ENCODE measurements at regions not wholly inside any gene's neighbourhood (a gene's known extent, or its start where the extent isn't known, plus 50 kb on each side); places are given as distances from the start of the nearest gene placed in this dataset.
"Not testable (repeated sequence)": the region's sequence is repeated elsewhere in the genome, so short reads cannot be mapped to it uniquely, and the experiment has no call there.

GRCh38 chr7:50851451-50851850 lies 68.8 kb upstream of the GRB10 start:
- in situ Hi-C loops (cut with HindIII; ENCODE audit: low pct_unique_long_range_greater_than_20kb, low sequenced_read_pairs) (no loop called here), intact Hi-C loops (cut with micrococcal nuclease; ENCODE audit: unreplicated experiment) (no loop called here)
- Histone ChIP-seq H3K27ac (ENCODE audit: low read length) (no peak overlapping the region), H3K9me3 (ENCODE audit: control insufficient read depth, insufficient read depth, low read depth, low read length) (no peaks in the 10 kb centered on the region), H3K27me3 (ENCODE audit: control insufficient read depth, insufficient read depth, low read length) (no peaks in the 10 kb centered on the region), H3K4me3 (ENCODE audit: low read depth in 2 of 2, low read length in 2 of 2) (no peak overlapping the region), H3K4me1 (ENCODE audit: control insufficient read depth, insufficient read depth, low read length) (no peaks in the 10 kb centered on the region), H3K36me3 (ENCODE audit: control insufficient read depth, insufficient read depth, low read length) (no peaks in the 10 kb centered on the region)
- TF ChIP-seq CTCF (IDR thresholded peaks at IDR 0.05) (no peak), POLR2AphosphoS5 (IDR thresholded peaks at IDR 0.05; ENCODE audit: low read depth, low read length) (no peak), SIN3A (IDR thresholded peaks at IDR 0.05; ENCODE audit: borderline replicate concordance, insufficient read depth, low read depth, low read length) (no peak), REST (IDR thresholded peaks at IDR 0.05; ENCODE audit: insufficient read depth in 1 of 2, low read depth in 2 of 2, low read length in 1 of 2) (no peak), TCF7L2 (IDR thresholded peaks at IDR 0.05; ENCODE audit: low read depth, low read length) (no peak)
- ChIA-PET POLR2A (no interaction called here), CTCF (no interaction called here)
- ATAC-seq (no peak), DNase-seq (ENCODE audit: low read depth, low spot score) (no peak)
- BruUV-seq (replicated peaks) = no TSS peak

DNA sequence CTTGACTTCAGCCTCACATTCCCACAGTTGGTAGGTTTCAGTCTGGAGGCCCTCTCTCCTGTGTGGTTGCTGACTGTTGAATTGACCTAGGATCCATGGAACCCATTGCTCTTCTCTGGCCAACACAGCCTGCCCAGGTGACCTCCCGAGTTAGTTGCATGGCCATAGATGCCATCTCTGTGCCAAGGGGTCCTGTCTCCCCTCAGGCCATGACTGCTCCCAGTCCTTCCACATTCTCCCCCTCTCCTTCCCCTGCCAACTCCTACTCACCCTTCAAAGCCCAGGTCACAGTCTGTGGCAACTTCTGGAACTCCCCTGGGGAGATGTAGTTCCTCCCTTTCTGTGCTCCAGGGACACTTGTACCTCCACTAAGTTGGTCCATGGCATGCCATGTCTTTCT lies 67.3 kb upstream of the GRB10 start:
- no peaks in the 10 kb centered on the region for H3K9me3 ChIP-seq (ENCODE audit: control insufficient read depth, insufficient read depth, low read depth, low read length)
- ChIA-PET POLR2A (no interaction called here), CTCF (no interaction called here)
- no peaks in the 10 kb centered on the region for H3K36me3 ChIP-seq (ENCODE audit: control insufficient read depth, insufficient read depth, low read length)
- ATAC-seq (no peak), DNase-seq (ENCODE audit: low read depth, low spot score) (no peak)
- H3K4me3 ChIP-seq (ENCODE audit: low read depth in 2 of 2, low read length in 2 of 2) = no peak overlapping the region
- no TSS peak for BruUV-seq (replicated peaks)
- H3K4me1 ChIP-seq (ENCODE audit: control insufficient read depth, insufficient read depth, low read length) = no peaks in the 10 kb centered on the region
- intact Hi-C loops (cut with micrococcal nuclease; ENCODE audit: unreplicated experiment) = no loop called here
- no peaks in the 10 kb centered on the region for H3K27me3 ChIP-seq (ENCODE audit: control insufficient read depth, insufficient read depth, low read length)
- in situ Hi-C loops (cut with HindIII; ENCODE audit: low pct_unique_long_range_greater_than_20kb, low sequenced_read_pairs) = no loop called here
- TF ChIP-seq TCF7L2 (IDR thresholded peaks at IDR 0.05; ENCODE audit: low read depth, low read length) = no peak
- H3K27ac ChIP-seq (ENCODE audit: low read length) = no peak overlapping the region

- Histone ChIP-seq H3K4me3 (ENCODE audit: low read depth in 2 of 2, low read length in 2 of 2) (no peak overlapping the region), H3K9me3 (ENCODE audit: control insufficient read depth, insufficient read depth, low read depth, low read length) (no peaks in the 10 kb centered on the region), H3K27ac (ENCODE audit: low read length) (no peak overlapping the region), H3K27me3 (ENCODE audit: control insufficient read depth, insufficient read depth, low read length) (no peaks in the 10 kb centered on the region), H3K4me1 (ENCODE audit: control insufficient read depth, insufficient read depth, low read length) (no peaks in the 10 kb centered on the region), H3K36me3 (ENCODE audit: control insufficient read depth, insufficient read depth, low read length) (no peaks in the 10 kb centered on the region)
- no peak for TF ChIP-seq CTCF (IDR thresholded peaks at IDR 0.05)
- TF ChIP-seq REST (IDR thresholded peaks at IDR 0.05; ENCODE audit: insufficient read depth in 1 of 2, low read depth in 2 of 2, low read length in 1 of 2) = no peak
- TF ChIP-seq TCF7L2 (IDR thresholded peaks at IDR 0.05; ENCODE audit: low read depth, low read length) = no peak
- TF ChIP-seq POLR2AphosphoS5 (IDR thresholded peaks at IDR 0.05; ENCODE audit: low read depth, low read length) = no peak
- no peak for TF ChIP-seq SIN3A (IDR thresholded peaks at IDR 0.05; ENCODE audit: borderline replicate concordance, insufficient read depth, low read depth, low read length)
- ChIA-PET CTCF (interaction anchor here (0.8 kb wide), 1 partner anchor 340 kb away, joined by 3 read pairs; no protein-coding TSS in a partner anchor), POLR2A (no interaction called here)
- DNase-seq (ENCODE audit: low read depth, low spot score) = no peak
- in situ Hi-C loops (cut with HindIII; ENCODE audit: low pct_unique_long_range_greater_than_20kb, low sequenced_read_pairs) (no loop called here), intact Hi-C loops (cut with micrococcal nuclease; ENCODE audit: unreplicated experiment) (no loop called here)
- BruUV-seq (replicated peaks) = no TSS peak
- no peak for ATAC-seq
Measured at GRCh38 chr7:50848203-50848602, 65.5 kb upstream of the GRB10 start.

DNA sequence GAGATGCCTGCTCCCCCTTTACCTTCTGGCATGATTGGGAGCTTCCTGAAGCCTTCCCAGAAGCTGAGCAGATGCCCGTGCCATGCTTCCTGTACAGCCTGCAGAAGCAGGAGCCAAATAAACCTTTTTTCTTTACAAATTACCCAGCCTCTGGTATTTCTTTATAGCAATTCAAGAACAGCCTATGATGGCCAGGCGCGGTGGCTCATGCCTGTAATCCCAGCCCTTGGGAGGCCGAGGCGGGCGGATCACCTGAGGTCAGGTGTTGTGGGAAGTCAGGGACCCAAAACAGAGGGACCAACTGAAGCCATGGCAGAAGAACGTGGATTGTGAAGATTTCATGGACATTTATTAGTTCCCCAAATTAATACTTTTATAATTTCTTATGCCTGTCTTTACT lies 62.2 kb upstream of the GRB10 start:
- DNase-seq (ENCODE audit: low read depth, low spot score); H3K27me3 ChIP-seq (ENCODE audit: control insufficient read depth, insufficient read depth, low read length); H3K36me3 ChIP-seq (ENCODE audit: control insufficient read depth, insufficient read depth, low read length); in situ Hi-C loops (cut with HindIII; ENCODE audit: low pct_unique_long_range_greater_than_20kb, low sequenced_read_pairs); H3K4me3 ChIP-seq (ENCODE audit: low read depth in 2 of 2, low read length in 2 of 2); H3K9me3 ChIP-seq (ENCODE audit: control insufficient read depth, insufficient read depth, low read depth, low read length); H3K4me1 ChIP-seq (ENCODE audit: control insufficient read depth, insufficient read depth, low read length); intact Hi-C loops (cut with micrococcal nuclease; ENCODE audit: unreplicated experiment); CTCF ChIA-PET; POLR2A ChIA-PET; ATAC-seq; BruUV-seq (replicated peaks); H3K27ac ChIP-seq (ENCODE audit: low read length): not testable (repeated sequence)
